Psoas muscle (tissue), 7 donors: ENCODE measurements at regions not wholly inside any gene's neighbourhood (a gene's known extent, or its start where the extent isn't known, plus 50 kb on each side); places are given as distances from the start of the nearest gene placed in this dataset.

Experiments
- ATAC-seq, 4 donors: fragments of 200-7000 bp; cut with Tn5 transposase; one replicate each; pipeline ENCODE4 v1.9.1; 2020; ENCODE audit warnings: moderate library complexity in 3 of 4, mild to moderate bottlenecking in 2 of 4
- DNase-seq, 2 donors: peaks; one replicate each; pipeline ENCODE4 v3.0.0-alpha.2; 2020
- H3K27ac ChIP-seq: fragments of 200-600 bp; one replicate; pipeline ENCODE4 v1.8.0; 2022
- H3K27me3 ChIP-seq, 3 donors: fragments of 200-600 bp in 1 of 3; one replicate each; pipeline versions ENCODE4 v1.6.1 to v1.8.0; 2013 to 2022; ENCODE audit warnings: low read length in 2 of 3, mild to moderate bottlenecking in 2 of 3, moderate library complexity in 1 of 3; ENCODE audit not compliant: insufficient read depth in 3 of 3
- H3K36me3 ChIP-seq, 2 donors: fragments of 200-600 bp in 1 of 2; one replicate each; pipeline versions ENCODE4 v1.6.1 to v1.8.0; 2013 to 2022; ENCODE audit warnings: low read depth in 1 of 2, mild to moderate bottlenecking in 1 of 2, moderate library complexity in 1 of 2; ENCODE audit not compliant: insufficient read depth in 1 of 2
- H3K4me1 ChIP-seq: fragments of 200-600 bp; one replicate; pipeline ENCODE4 v1.8.0; 2022
- H3K4me3 ChIP-seq: fragments of 200-600 bp; one replicate; pipeline ENCODE4 v1.8.0; 2022; ENCODE audit warnings: mild to moderate bottlenecking
- H3K9me3 ChIP-seq: fragments of 200-600 bp; one replicate; pipeline ENCODE4 v1.8.0; 2022
- CTCF ChIP-seq: fragments of 200-600 bp; IDR thresholded peaks from one replicate; pipeline ENCODE4 v1.8.0; 2022; ENCODE audit warnings: antibody characterized with exemption
- WGBS, 3 donors: extraction: QIAGEN DNeasy Blood & Tissue Kit; methylation state at CpG; one replicate each; pipeline versions ENCODE4 v1.1.6 to v1.1.7; 2013; 5-methylcytosine and 5-hydroxymethylcytosine counted together
- intact Hi-C, 2 donors: fragments of 100-400 bp; cut with DNase I; formaldehyde crosslinking; loops; one replicate each; pipeline versions ENCODE4 v1.11.0 to v1.14.2; 2022
- donor health status: healthy with polysubstance abuse.
- donor health status: DM: no; HTN: no; CAD: no; lungs with moderate emphysema.
- donor health status: Bipolar disorder and iron deficiency.
- donor health status: healthy.
- donor health status: DM: yes; HTN: yes; CAD: no.
- donor health status: DM: no; HTN: no; CAD: no.
- donor health status: DM: yes; HTN: yes; CAD: no.

- H3K36me3 ChIP-seq = no peaks in the 10 kb centered on the region
- ATAC-seq (no peak), DNase-seq (no peak)
- intact Hi-C loops = no loop called here
- TF ChIP-seq CTCF = no peak
- H3K4me3 ChIP-seq = no peak overlapping the region
- no peaks in the 10 kb centered on the region for H3K27me3 ChIP-seq
- H3K27ac ChIP-seq = no peak overlapping the region
- no peaks in the 10 kb centered on the region for H3K4me1 ChIP-seq
- H3K9me3 ChIP-seq = no peaks in the 10 kb centered on the region
Observed at GRCh38 chr6:50272611-50273010, 222.9 kb upstream of the DEFB112 start.

GRCh38 chr6:50276771-50277261 is 227.1 kb upstream of the DEFB112 start:
- no peak for DNase-seq
- no peaks in the 10 kb centered on the region for H3K27me3 ChIP-seq
- no peaks in the 10 kb centered on the region for H3K36me3 ChIP-seq
- H3K27ac ChIP-seq = no peak overlapping the region
- intact Hi-C loops = no loop called here
- no peaks in the 10 kb centered on the region for H3K4me1 ChIP-seq
- H3K9me3 ChIP-seq = no peaks in the 10 kb centered on the region
- 74 to 82% (median 79%) methylated on average over 5 of the region's 5 CpGs for WGBS, 3 donors
- ATAC-seq = no peak
- H3K4me3 ChIP-seq = no peak overlapping the region
- no peak for TF ChIP-seq CTCF

- 38 to 47% (median 40%) methylated on average over 2 of the region's 2 CpGs for WGBS, 3 donors
- Histone ChIP-seq H3K9me3 (no peaks in the 10 kb centered on the region), H3K27me3 (no peaks in the 10 kb centered on the region), H3K36me3 (no peaks in the 10 kb centered on the region), H3K4me3 (no peak overlapping the region), H3K27ac (no peak overlapping the region), H3K4me1 (no peaks in the 10 kb centered on the region)
- no peak for DNase-seq
- intact Hi-C loops = no loop called here
- no peak for TF ChIP-seq CTCF
- no peak for ATAC-seq
Observed at GRCh38 chr6:50277774-50278173, 228.0 kb upstream of the DEFB112 start.

GRCh38 chr6:50278663-50279062 is 228.9 kb upstream of the DEFB112 start:
- Histone ChIP-seq H3K4me1 (no peaks in the 10 kb centered on the region), H3K9me3 (no peaks in the 10 kb centered on the region), H3K27me3 (no peaks in the 10 kb centered on the region), H3K4me3 (no peak overlapping the region), H3K27ac (no peak overlapping the region), H3K36me3 (no peaks in the 10 kb centered on the region)
- intact Hi-C loops = no loop called here
- TF ChIP-seq CTCF = no peak
- ATAC-seq = no peak
- no peak for DNase-seq
- WGBS, 3 donors = 27 to 34% (median 31%) methylated on average over 2 of the region's 2 CpGs

- ATAC-seq = no peak
- Histone ChIP-seq H3K9me3 (no peaks in the 10 kb centered on the region), H3K27ac (no peak overlapping the region), H3K36me3 (no peaks in the 10 kb centered on the region), H3K27me3 (no peaks in the 10 kb centered on the region), H3K4me3 (no peak overlapping the region), H3K4me1 (no peaks in the 10 kb centered on the region)
- 80 to 85% (median 81%) methylated on average over 2 of the region's 2 CpGs for WGBS, 3 donors
- no peak for TF ChIP-seq CTCF
- no peak for DNase-seq
- intact Hi-C loops = no loop called here
Observed at GRCh38 chr6:50285735-50286134, 236.0 kb upstream of the DEFB112 start.
